Stomach (tissue), 8 donors: ENCODE measurements at regions not wholly inside any gene's neighbourhood (a gene's known extent, or its start where the extent isn't known, plus 50 kb on each side); places are given as distances from the start of the nearest gene placed in this dataset.

Experiments
- DNase-seq, 2 donors: peaks; one replicate each; pipeline versions ENCODE4 v3.0.0 to v3.0.0-alpha.2; 2013 to 2019
- H3K27ac ChIP-seq, 5 donors: fragments of 200-600 bp in 4 of 5; sonication (generic) in 4 of 5; one replicate each; pipeline ENCODE4 v1.5.1; 2013 to 2019; ENCODE audit warnings: mild to moderate bottlenecking in 1 of 5, moderate library complexity in 1 of 5
- H3K27me3 ChIP-seq, 3 donors: fragments of 200-600 bp; sonication (generic); one replicate each; pipeline ENCODE4 v1.5.1; 2017 to 2019; ENCODE audit warnings: mixed run types in 1 of 3
- H3K36me3 ChIP-seq, 4 donors: fragments of 200-600 bp; sonication (generic); 1 replicate in 3 of 4; 2 replicates in 1 of 4; pipeline ENCODE4 v1.5.1; 2016 to 2019
- H3K4me1 ChIP-seq, 4 donors: fragments of 200-600 bp; sonication (generic); one replicate each; pipeline ENCODE4 v1.5.1; 2016 to 2019
- H3K4me3 ChIP-seq, 4 donors: fragments of 200-600 bp; sonication (generic) in 3 of 4; one replicate each; pipeline ENCODE4 v1.5.1; 2016 to 2019; ENCODE audit warnings: mild to moderate bottlenecking in 1 of 4
- H3K9me3 ChIP-seq, 4 donors: fragments of 200-600 bp; sonication (generic); one replicate each; pipeline ENCODE4 v1.5.1; 2016 to 2019
- CTCF ChIP-seq, 7 experiments: fragments of 450-650 bp in 4 of 7; fragments of 200-600 bp in 3 of 7; sonication (generic) in 3 of 7; IDR thresholded peaks; one replicate each; pipeline ENCODE4 v1.5.1; 2016 to 2019; ENCODE audit warnings: antibody characterized with exemption in 7 of 7, control low read depth in 2 of 7, mild to moderate bottlenecking in 1 of 7
- EP300 ChIP-seq: sonication (generic); formaldehyde crosslinking; IDR thresholded peaks from one replicate; pipeline ENCODE4 v1.6.1; 2017; ENCODE audit warnings: antibody characterized with exemption
- POLR2A ChIP-seq, 4 donors: fragments of 450-650 bp; IDR thresholded peaks; one replicate each; pipeline ENCODE4 v1.6.1; 2016; ENCODE audit warnings: antibody characterized with exemption in 4 of 4, control low read depth in 2 of 4, mild to moderate bottlenecking in 1 of 4, moderate library complexity in 1 of 4
- POLR2AphosphoS5 ChIP-seq, 3 donors: sonication (generic); formaldehyde crosslinking; IDR thresholded peaks; one replicate each; pipeline ENCODE4 v1.6.1; 2016; ENCODE audit warnings: antibody characterized with exemption in 3 of 3
- WGBS, 5 donors: extraction: QIAGEN DNeasy Blood & Tissue Kit in 3 of 5; methylation state at CpG; one replicate each; pipeline versions ENCODE4 v1.1.5 to v1.1.7; 2013 to 2018; 5-methylcytosine and 5-hydroxymethylcytosine counted together
- intact Hi-C: fragments of 100-400 bp; cut with DNase I; formaldehyde crosslinking; loops from one replicate; pipeline ENCODE4 v1.15.1; 2023; ENCODE audit warnings: low total_unique reads
- donor health status: healthy with polysubstance abuse.
- donor health status: Bipolar disorder and iron deficiency.
- donor health status: healthy.

GRCh38 chr18:56127322-56128099 lies 510.9 kb downstream of the TXNL1 start:
- no peak for DNase-seq
- TF ChIP-seq CTCF (IDR thresholded peaks at IDR 0.05) (no peak), POLR2AphosphoS5 (IDR thresholded peaks at IDR 0.05) (no peak), POLR2A (IDR thresholded peaks at IDR 0.05) (no peak), EP300 (no peak)
- intact Hi-C loops: no loop called here
- H3K4me3 ChIP-seq: no peak overlapping the region
- H3K9me3 ChIP-seq: no peaks in the 10 kb centered on the region
- no peaks in the 10 kb centered on the region for H3K27me3 ChIP-seq
- no peaks in the 10 kb centered on the region for H3K36me3 ChIP-seq
- H3K27ac ChIP-seq: no peak overlapping the region
- WGBS, 5 donors: 70 to 84% (median 77%) methylated on average over 5 of the region's 5 CpGs
- H3K4me1 ChIP-seq: no peaks in the 10 kb centered on the region

- no peak overlapping the region for H3K4me3 ChIP-seq
- WGBS, 5 donors: 74 to 93% (median 81%) methylated on average over 2 of the region's 2 CpGs
- intact Hi-C loops: no loop called here
- H3K36me3 ChIP-seq: no peaks in the 10 kb centered on the region
- H3K4me1 ChIP-seq: no peaks in the 10 kb centered on the region
- no peak for TF ChIP-seq POLR2A (IDR thresholded peaks at IDR 0.05)
- no peak for TF ChIP-seq POLR2AphosphoS5 (IDR thresholded peaks at IDR 0.05)
- TF ChIP-seq CTCF (IDR thresholded peaks at IDR 0.05): no peak
- TF ChIP-seq EP300: no peak
- no peaks in the 10 kb centered on the region for H3K27me3 ChIP-seq
- no peak overlapping the region for H3K27ac ChIP-seq
- no peaks in the 10 kb centered on the region for H3K9me3 ChIP-seq
- no peak for DNase-seq
Measured at GRCh38 chr18:56124186-56124585, 514.2 kb downstream of the TXNL1 start.

- intact Hi-C loops: no loop called here
- Histone ChIP-seq H3K4me3 (no peak overlapping the region), H3K9me3 (no peaks in the 10 kb centered on the region), H3K4me1 (peaks cover 0 to 3% (median under 1%) of the 10 kb centered on the region in 4 donors), H3K27me3 (no peaks in the 10 kb centered on the region), H3K36me3 (no peaks in the 10 kb centered on the region), H3K27ac (no peak overlapping the region)
- WGBS, 5 donors: 68 to 88% (median 76%) methylated on average over 1 of the region's 1 CpG
- DNase-seq: no peak
- TF ChIP-seq CTCF (IDR thresholded peaks at IDR 0.05) (no peak), POLR2AphosphoS5 (IDR thresholded peaks at IDR 0.05) (no peak), POLR2A (IDR thresholded peaks at IDR 0.05) (no peak)
Measured at GRCh38 chr18:56121669-56122068, 516.7 kb downstream of the TXNL1 start.

- 90 to 98% (median 96%) methylated on average over 3 of the region's 3 CpGs for WGBS, 5 donors
- DNase-seq: no peak
- Histone ChIP-seq H3K27me3 (no peaks in the 10 kb centered on the region), H3K4me3 (no peak overlapping the region), H3K36me3 (no peaks in the 10 kb centered on the region), H3K4me1 (peaks cover 0 to 6% (median 2%) of the 10 kb centered on the region in 4 donors), H3K9me3 (no peaks in the 10 kb centered on the region), H3K27ac (no peak overlapping the region)
- intact Hi-C loops: no loop called here
- TF ChIP-seq EP300 (no peak), POLR2A (IDR thresholded peaks at IDR 0.05) (no peak), POLR2AphosphoS5 (IDR thresholded peaks at IDR 0.05) (no peak), CTCF (IDR thresholded peaks at IDR 0.05) (no peak)
Measured at GRCh38 chr18:56120782-56121181, 517.6 kb downstream of the TXNL1 start.
